Neutrophil (primary cell): ENCODE measurements at regions not wholly inside any gene's neighbourhood (a gene's known extent, or its start where the extent isn't known, plus 50 kb on each side); places are given as distances from the start of the nearest gene placed in this dataset.

Experiments
- H3K27ac ChIP-seq: fragments of 200-600 bp; sonication (generic); 2 replicates; pipeline ENCODE4 v1.5.1; 2016; ENCODE audit warnings: mild to moderate bottlenecking, moderate library complexity
- H3K27me3 ChIP-seq: fragments of 200-600 bp; sonication (generic); 2 replicates; pipeline ENCODE4 v1.6.0; 2016; ENCODE audit warnings: mild to moderate bottlenecking
- H3K36me3 ChIP-seq: fragments of 200-600 bp; sonication (generic); 2 replicates; pipeline ENCODE4 v1.5.1; 2017
- H3K4me1 ChIP-seq, 2 experiments: fragments of 200-600 bp in 1 of 2; sonication (generic) in 1 of 2; 1 replicate in 1 of 2; 2 replicates in 1 of 2; pipeline versions ENCODE4 v1.5.1 to v1.6.1; 2013 to 2016; ENCODE audit warnings: low read depth in 1 of 2, low read length in 1 of 2, mild to moderate bottlenecking in 1 of 2, moderate library complexity in 1 of 2; ENCODE audit not compliant: control insufficient read depth in 1 of 2, insufficient read depth in 1 of 2
- H3K4me3 ChIP-seq, 2 experiments: fragments of 200-600 bp in 1 of 2; sonication (generic) in 1 of 2; 1 replicate in 1 of 2; 2 replicates in 1 of 2; pipeline ENCODE4 v1.5.1; 2013 to 2016; ENCODE audit warnings: low read depth in 1 of 2, low read length in 1 of 2, mild to moderate bottlenecking in 1 of 2, moderate library complexity in 1 of 2
- H3K9me3 ChIP-seq: fragments of 200-600 bp; sonication (generic); 2 replicates; pipeline ENCODE4 v1.5.1; 2016
- CTCF ChIP-seq: fragments of 200-600 bp; sonication (generic); IDR thresholded peaks from 2 replicates; pipeline ENCODE4 v1.5.1; 2016; ENCODE audit warnings: antibody characterized with exemption

GRCh38 chr12:91311081-91311480 lies 128.5 kb upstream of the DCN start:
- Histone ChIP-seq H3K4me1 (no peaks in the 10 kb centered on the region), H3K27me3 (no peaks in the 10 kb centered on the region), H3K27ac (no peak overlapping the region), H3K9me3 (no peaks in the 10 kb centered on the region), H3K36me3 (no peaks in the 10 kb centered on the region), H3K4me3 (no peak overlapping the region)
- TF ChIP-seq CTCF: no peak

DNA sequence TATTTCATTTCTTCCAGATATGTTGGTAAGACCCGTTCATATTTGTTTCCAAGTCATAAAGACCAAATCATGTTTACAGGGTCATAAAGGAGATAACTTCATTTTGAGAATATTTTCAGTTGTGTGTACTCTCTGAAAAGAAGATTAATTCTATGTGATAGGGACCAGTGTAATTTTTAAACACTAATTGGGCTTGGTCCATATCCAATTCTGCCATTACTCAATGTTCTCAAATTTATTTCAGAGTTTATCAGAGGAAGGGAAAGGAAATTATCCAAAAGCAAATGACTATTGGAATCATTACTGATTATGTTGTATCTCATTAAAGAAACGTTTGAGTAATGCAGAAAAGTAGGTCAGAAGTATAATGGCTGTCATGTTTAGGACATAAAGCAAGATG lies 126.8 kb upstream of the DCN start:
- no peak for TF ChIP-seq CTCF
- no peaks in the 10 kb centered on the region for H3K36me3 ChIP-seq
- no peaks in the 10 kb centered on the region for H3K4me1 ChIP-seq
- H3K9me3 ChIP-seq: no peaks in the 10 kb centered on the region
- H3K27ac ChIP-seq: no peak overlapping the region
- no peak overlapping the region for H3K4me3 ChIP-seq
- H3K27me3 ChIP-seq: no peaks in the 10 kb centered on the region

- no peak for TF ChIP-seq CTCF
- Histone ChIP-seq H3K4me1 (no peaks in the 10 kb centered on the region), H3K4me3 (no peak overlapping the region), H3K36me3 (no peaks in the 10 kb centered on the region), H3K27ac (no peak overlapping the region), H3K9me3 (no peaks in the 10 kb centered on the region), H3K27me3 (no peaks in the 10 kb centered on the region)
These were observed 125.5 kb upstream of the DCN start for GRCh38 chr12:91307957-91308670.

DNA sequence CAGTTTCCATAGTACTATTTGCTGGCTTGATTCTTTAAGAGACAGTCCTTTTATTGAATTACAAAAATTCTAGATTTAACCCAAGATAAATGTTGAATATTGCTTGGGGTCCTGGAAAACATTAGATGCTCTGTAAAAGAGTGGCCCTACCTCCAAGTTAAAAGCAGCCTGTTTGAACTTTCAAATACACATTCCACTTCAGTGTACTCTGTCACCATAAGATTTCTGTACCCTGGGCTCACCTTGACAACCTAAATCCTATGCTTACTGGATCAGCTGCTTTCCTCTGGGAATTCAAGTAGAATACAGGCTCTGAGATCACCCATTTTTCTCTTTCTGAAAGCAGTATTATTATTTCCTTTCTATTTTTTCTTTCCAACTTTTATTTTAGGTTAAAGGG lies 107.7 kb upstream of the DCN start:
- H3K27ac ChIP-seq: no peak overlapping the region
- H3K4me3 ChIP-seq: no peak overlapping the region
- no peaks in the 10 kb centered on the region for H3K27me3 ChIP-seq
- peaks cover 6% of the 10 kb centered on the region for H3K9me3 ChIP-seq
- no peaks in the 10 kb centered on the region for H3K36me3 ChIP-seq
- TF ChIP-seq CTCF: no peak
- H3K4me1 ChIP-seq: no peaks in the 10 kb centered on the region

DNA sequence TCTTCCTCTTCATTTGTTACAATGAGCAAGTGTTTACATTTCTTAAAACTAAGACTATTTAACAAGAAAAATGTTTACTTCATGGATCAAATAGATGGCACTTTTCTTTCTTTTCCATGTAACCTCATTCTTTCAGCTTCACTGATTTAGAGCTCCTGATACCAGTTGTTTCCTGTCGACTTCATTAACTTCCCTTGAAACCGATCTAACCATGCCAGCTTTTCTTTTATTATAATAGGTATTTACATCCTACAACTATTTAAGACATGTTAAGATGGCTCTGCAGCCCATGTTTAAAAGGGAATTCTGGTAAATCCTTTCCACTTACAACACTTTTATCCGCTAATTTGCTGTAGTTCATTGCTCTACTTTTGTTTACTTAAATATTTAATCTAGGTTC lies 107.3 kb upstream of the DCN start:
- no peak for TF ChIP-seq CTCF
- H3K36me3 ChIP-seq: no peaks in the 10 kb centered on the region
- H3K27me3 ChIP-seq: no peaks in the 10 kb centered on the region
- peaks cover 6% of the 10 kb centered on the region for H3K9me3 ChIP-seq
- H3K4me1 ChIP-seq: no peaks in the 10 kb centered on the region
- no peak overlapping the region for H3K4me3 ChIP-seq
- no peak overlapping the region for H3K27ac ChIP-seq
